ENCODE measurements at regions not wholly inside any gene's neighbourhood (a gene's known extent, or its start where the extent isn't known, plus 50 kb on each side); places are given as distances from the start of the nearest gene placed in this dataset.

GRCh38 chr9:89768051-89768450, 163.2 kb downstream of the GADD45G start:
- Mint-ChIP-seq H3K4me1 (ENCODE audit: low read depth, unreplicated experiment) (peaks cover 10% of the 10 kb centered on the region), H3K36me3 (ENCODE audit: unreplicated experiment) (peaks cover 9% of the 10 kb centered on the region), H3K27me3 (ENCODE audit: unreplicated experiment) (peaks cover under 1% of the 10 kb centered on the region), H3K4me3 (ENCODE audit: unreplicated experiment) (no peak overlapping the region), H3K27ac (ENCODE audit: unreplicated experiment) (no peak overlapping the region), H3K9me3 (ENCODE audit: unreplicated experiment) (no peaks in the 10 kb centered on the region)
- DNase-seq: no peak
- no peak for TF ChIP-seq CTCF (IDR thresholded peaks at IDR 0.05; ENCODE audit: partially characterized antibody, unreplicated experiment)

DNA sequence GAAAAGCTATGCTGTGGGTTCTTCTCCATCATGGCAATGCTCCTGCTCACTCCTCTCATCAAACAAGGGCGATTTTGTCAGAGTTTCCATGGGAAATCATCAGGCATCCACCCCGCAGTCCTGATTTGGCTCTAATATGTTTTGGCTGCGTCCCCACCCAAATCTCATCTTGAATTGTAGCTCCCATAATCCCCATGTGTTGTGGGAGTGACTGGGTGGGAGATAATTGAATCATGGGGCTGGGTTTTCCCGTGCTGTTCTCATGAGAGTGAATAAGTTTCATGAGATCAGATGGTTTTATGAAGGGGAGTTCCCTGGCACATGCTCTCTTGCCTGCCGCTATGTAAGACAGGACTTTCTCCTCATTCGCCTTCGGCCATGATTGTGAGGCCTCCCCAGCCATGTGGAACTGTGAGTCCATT, 163.8 kb downstream of the GADD45G start:
- Mint-ChIP-seq H3K4me3 (ENCODE audit: unreplicated experiment) (no peak overlapping the region), H3K27me3 (ENCODE audit: unreplicated experiment) (no peaks in the 10 kb centered on the region), H3K9me3 (ENCODE audit: unreplicated experiment) (no peaks in the 10 kb centered on the region), H3K36me3 (ENCODE audit: unreplicated experiment) (peaks cover 9% of the 10 kb centered on the region), H3K4me1 (ENCODE audit: low read depth, unreplicated experiment) (peaks cover 10% of the 10 kb centered on the region), H3K27ac (ENCODE audit: unreplicated experiment) (no peak overlapping the region)
- DNase-seq: no peak
- no peak for TF ChIP-seq CTCF (IDR thresholded peaks at IDR 0.05; ENCODE audit: partially characterized antibody, unreplicated experiment)

DNA sequence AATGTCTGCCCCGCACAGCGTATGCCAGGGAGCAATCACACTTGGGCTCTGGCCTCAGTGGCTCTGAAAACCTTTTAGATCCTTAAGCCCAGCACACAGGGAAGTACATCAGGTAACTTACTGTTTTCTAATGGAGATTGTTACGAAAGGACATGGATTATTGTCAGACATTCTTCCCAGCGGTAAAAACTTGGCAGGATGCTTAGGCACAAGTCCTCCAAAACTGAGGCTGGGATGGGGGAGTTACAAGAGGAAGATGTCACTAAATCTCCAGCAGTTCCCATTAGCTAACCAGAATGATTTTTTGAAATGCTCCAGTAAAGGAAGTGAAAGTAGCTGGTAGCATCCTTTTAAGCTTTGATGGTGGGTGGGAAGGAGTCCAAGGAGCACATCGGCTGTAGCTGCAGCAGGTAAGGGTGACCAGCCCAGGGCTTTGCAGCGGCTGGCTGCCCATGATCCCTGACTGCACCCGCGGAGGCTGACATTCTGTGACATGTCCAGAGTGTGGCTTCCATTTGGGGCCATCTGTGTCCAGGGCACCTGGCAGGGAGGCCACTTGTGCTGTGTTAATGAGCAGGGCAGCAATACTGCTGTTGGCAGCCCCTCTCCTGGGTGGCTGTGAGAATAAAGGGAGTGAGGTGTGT, 165.8 kb downstream of the GADD45G start:
- no peak for DNase-seq
- Mint-ChIP-seq H3K9me3 (ENCODE audit: unreplicated experiment) (no peaks in the 10 kb centered on the region), H3K4me1 (ENCODE audit: low read depth, unreplicated experiment) (peaks cover 10% of the 10 kb centered on the region), H3K27me3 (ENCODE audit: unreplicated experiment) (no peaks in the 10 kb centered on the region), H3K27ac (ENCODE audit: unreplicated experiment) (no peak overlapping the region), H3K36me3 (ENCODE audit: unreplicated experiment) (peaks cover 9% of the 10 kb centered on the region), H3K4me3 (ENCODE audit: unreplicated experiment) (no peak overlapping the region)
- no peak for TF ChIP-seq CTCF (IDR thresholded peaks at IDR 0.05; ENCODE audit: partially characterized antibody, unreplicated experiment)

DNA sequence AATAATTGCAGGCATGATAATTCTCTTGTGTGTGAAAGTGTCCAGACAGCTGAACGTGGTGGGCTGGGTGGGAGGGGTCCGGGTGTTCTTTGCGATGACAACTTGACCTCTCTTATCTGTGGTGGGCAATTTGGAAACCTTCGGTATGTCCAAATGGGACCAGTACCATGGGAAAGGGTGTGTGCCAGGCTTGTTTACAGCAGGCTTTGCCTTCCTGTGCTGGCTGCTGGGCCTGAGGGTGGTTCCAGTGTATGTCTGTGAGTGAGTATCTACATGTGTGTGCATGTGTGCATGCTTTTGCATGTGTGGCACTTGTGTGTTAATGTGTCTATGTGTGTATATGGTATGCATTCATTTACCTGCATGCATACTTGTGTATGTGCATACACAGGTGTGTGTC, 166.4 kb downstream of the GADD45G start:
- Mint-ChIP-seq H3K36me3 (ENCODE audit: unreplicated experiment) (peaks cover 9% of the 10 kb centered on the region), H3K4me3 (ENCODE audit: unreplicated experiment) (no peak overlapping the region), H3K27ac (ENCODE audit: unreplicated experiment) (no peak overlapping the region), H3K4me1 (ENCODE audit: low read depth, unreplicated experiment) (peaks cover 10% of the 10 kb centered on the region), H3K9me3 (ENCODE audit: unreplicated experiment) (no peaks in the 10 kb centered on the region), H3K27me3 (ENCODE audit: unreplicated experiment) (no peaks in the 10 kb centered on the region)
- DNase-seq: no peak
- no peak for TF ChIP-seq CTCF (IDR thresholded peaks at IDR 0.05; ENCODE audit: partially characterized antibody, unreplicated experiment)

- no peak for TF ChIP-seq CTCF (IDR thresholded peaks at IDR 0.05; ENCODE audit: partially characterized antibody, unreplicated experiment)
- Mint-ChIP-seq H3K27me3 (ENCODE audit: unreplicated experiment) (no peaks in the 10 kb centered on the region), H3K9me3 (ENCODE audit: unreplicated experiment) (no peaks in the 10 kb centered on the region), H3K36me3 (ENCODE audit: unreplicated experiment) (peaks cover 2% of the 10 kb centered on the region), H3K4me3 (ENCODE audit: unreplicated experiment) (no peak overlapping the region), H3K27ac (ENCODE audit: unreplicated experiment) (no peak overlapping the region), H3K4me1 (ENCODE audit: low read depth, unreplicated experiment) (peaks cover 10% of the 10 kb centered on the region)
- no peak for DNase-seq
Measured at GRCh38 chr9:89773170-89773569, 168.4 kb downstream of the GADD45G start.

Measured in glutamatergic neuron (in vitro differentiated cells).